ENCODE measurements at regions not wholly inside any gene's neighbourhood (a gene's known extent, or its start where the extent isn't known, plus 50 kb on each side); places are given as distances from the start of the nearest gene placed in this dataset.

DNA sequence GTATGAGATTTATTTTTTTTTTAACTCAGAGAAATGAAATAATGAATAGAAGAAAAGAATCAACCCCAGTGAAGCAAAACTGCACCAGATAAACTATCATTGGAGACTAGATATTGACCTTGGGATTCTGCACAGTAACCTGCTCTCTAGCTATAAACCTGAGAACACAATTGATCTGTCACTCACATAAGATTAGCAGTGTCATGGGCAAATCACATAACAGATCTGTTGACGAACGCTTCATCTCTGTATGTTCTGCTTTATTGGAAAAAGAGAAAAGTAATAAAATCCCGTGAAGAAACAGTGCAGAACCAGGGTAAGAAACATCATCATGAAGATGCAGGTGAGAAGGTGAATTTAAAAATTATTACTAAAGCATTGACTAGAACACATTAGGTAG lies 52.8 kb upstream of the RGS17 start:
- Mint-ChIP-seq H3K27me3 (ENCODE audit: unreplicated experiment) (no peaks in the 10 kb centered on the region), H3K4me3 (ENCODE audit: unreplicated experiment) (no peak overlapping the region), H3K9me3 (ENCODE audit: unreplicated experiment) (peaks cover 2% of the 10 kb centered on the region), H3K36me3 (ENCODE audit: unreplicated experiment) (peaks cover 12% of the 10 kb centered on the region), H3K27ac (ENCODE audit: unreplicated experiment) (no peak overlapping the region), H3K4me1 (ENCODE audit: low read depth, unreplicated experiment) (peaks cover 17% of the 10 kb centered on the region)
- no peak for DNase-seq
- TF ChIP-seq, protein P1, sequence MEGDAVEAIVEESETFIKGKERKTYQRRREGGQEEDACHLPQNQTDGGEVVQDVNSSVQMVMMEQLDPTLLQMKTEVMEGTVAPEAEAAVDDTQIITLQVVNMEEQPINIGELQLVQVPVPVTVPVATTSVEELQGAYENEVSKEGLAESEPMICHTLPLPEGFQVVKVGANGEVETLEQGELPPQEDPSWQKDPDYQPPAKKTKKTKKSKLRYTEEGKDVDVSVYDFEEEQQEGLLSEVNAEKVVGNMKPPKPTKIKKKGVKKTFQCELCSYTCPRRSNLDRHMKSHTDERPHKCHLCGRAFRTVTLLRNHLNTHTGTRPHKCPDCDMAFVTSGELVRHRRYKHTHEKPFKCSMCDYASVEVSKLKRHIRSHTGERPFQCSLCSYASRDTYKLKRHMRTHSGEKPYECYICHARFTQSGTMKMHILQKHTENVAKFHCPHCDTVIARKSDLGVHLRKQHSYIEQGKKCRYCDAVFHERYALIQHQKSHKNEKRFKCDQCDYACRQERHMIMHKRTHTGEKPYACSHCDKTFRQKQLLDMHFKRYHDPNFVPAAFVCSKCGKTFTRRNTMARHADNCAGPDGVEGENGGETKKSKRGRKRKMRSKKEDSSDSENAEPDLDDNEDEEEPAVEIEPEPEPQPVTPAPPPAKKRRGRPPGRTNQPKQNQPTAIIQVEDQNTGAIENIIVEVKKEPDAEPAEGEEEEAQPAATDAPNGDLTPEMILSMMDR (IDR thresholded peaks at IDR 0.05; ENCODE audit: partially characterized antibody, unreplicated experiment): no peak
